Retinal pigment epithelial cell (primary cell): ENCODE measurements at regions not wholly inside any gene's neighbourhood (a gene's known extent, or its start where the extent isn't known, plus 50 kb on each side); places are given as distances from the start of the nearest gene placed in this dataset.

Experiments used
- DNase-seq: peaks from one replicate; pipeline ENCODE4 v3.0.0-alpha.2; 2010; ENCODE audit warnings: low read depth
- H3K4me3 ChIP-seq: 2 replicates; pipeline ENCODE4 v1.5.1; 2011; ENCODE audit warnings: mild to moderate bottlenecking, low read length, control low read depth, moderate library complexity
- CTCF ChIP-seq: conservative IDR thresholded peaks from 2 replicates; pipeline ENCODE4 v1.5.1; 2011; ENCODE audit warnings: low read depth, low read length, control low read depth, inconsistent platforms

DNA sequence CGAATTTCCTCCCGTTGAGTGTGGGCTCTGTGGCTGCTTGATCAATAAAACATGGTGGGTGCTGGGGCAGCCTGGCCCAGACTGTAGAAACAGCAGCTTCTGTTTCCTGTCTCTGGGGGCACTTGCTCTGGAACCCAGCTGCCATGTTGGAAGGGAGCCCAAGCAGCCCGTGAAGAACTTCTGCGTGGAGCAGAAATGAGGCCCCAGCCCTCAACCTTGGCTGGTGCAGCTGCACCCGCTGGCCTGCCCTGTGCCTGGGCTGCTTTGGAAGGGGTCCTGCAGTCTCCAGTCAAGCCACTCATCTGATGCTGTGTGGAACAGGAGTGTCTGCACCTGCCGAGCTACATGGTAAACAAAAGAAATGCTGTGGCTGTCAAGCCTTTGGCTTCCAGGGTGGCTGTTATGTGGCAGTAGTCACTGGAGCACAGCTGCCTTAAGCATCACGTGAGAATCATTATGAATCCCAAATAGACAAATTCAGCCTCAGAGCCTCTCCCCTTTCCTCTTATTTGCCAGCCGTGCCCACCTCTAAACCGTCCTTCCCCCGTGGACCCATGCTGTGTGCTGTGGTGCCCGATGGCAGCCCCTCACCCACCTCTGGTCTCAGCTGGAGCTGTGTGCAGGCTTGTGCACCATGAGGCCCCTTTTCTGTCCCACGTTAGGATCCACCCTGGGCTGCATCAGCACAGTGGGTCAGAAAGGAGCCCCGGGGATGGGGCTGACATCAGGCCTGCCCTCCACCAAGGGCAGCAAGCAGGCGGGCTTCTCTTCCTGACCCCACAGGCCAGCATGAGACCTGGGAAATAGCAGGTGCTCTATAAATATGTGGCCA lies 134.0 kb upstream of the HDAC4 start:
- no peak for TF ChIP-seq CTCF
- no peak overlapping the region for H3K4me3 ChIP-seq
- no peak for DNase-seq

- TF ChIP-seq CTCF, result no peak
- no peak for DNase-seq
Measured at GRCh38 chr2:239533569-239534316, 132.9 kb upstream of the HDAC4 start.

GRCh38 chr2:239532859-239533258 lies 132.0 kb upstream of the HDAC4 start:
- H3K4me3 ChIP-seq, result no peak overlapping the region
- no peak for TF ChIP-seq CTCF
- DNase-seq, result no peak

More at GRCh38 chr2:239533569-239534316, 132.9 kb upstream of the HDAC4 start:
- H3K4me3 ChIP-seq, result no peak overlapping the region

DNA sequence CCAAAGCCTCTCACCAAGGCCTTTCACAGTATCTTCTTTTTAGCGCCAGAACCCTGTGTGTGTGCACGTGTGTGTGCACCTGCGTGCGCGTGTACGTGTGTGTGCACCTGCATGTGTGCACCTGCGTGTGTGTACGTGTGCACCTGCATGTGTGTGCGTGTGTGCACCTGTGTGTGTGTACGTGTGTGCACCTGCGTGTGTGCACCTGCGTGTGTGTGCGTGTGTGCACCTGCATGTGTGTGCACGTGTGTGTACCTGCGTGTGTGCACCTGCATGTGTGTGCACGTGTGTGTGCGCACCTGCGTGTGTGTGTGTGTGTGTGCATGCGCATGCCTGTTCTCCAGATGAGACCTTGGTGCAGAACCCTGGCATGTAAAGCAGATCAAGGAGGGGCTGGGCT lies 131.4 kb upstream of the HDAC4 start:
- TF ChIP-seq CTCF, result no peak
- no peak overlapping the region for H3K4me3 ChIP-seq
- no peak for DNase-seq

DNA sequence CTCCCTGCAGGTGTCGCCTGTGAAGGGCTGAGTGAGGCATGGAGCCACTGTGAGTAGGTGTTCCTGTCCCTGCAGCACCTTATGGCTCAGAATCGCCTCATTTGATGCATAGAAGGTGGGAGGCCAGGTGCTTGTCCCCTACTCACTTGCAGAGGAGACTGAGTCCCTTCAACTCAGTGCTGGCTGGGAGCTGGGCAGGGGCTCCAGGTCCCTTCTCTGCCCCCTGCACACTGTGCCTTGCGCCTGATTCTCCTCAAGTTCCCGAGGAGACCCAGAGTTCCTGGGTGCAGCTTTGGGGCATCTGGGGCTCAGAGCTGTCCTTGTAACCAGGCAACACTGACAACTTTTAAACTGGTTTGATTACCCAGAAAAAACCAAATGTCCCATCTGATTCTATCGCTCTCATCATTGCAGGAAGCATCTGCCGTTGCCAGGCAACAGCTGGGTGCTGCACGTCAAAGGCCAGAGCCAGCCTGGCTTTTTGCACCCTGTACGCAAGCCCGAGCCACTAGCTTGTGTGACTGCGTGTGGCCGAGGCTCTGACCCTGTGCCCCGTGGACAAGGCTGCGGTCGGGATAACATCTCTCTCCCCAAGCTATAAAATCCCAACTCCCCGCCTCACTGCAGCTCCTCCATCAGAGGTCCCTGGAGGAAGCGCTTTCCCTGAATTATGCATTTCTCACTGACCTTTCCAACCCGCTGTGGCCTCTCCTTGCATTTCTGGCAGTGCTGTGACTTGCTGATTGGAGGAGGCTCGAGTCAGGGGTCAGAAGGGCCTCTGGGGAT lies 130.8 kb upstream of the HDAC4 start:
- H3K4me3 ChIP-seq, result no peak overlapping the region
- no peak for DNase-seq
- TF ChIP-seq CTCF, result no peak

DNA sequence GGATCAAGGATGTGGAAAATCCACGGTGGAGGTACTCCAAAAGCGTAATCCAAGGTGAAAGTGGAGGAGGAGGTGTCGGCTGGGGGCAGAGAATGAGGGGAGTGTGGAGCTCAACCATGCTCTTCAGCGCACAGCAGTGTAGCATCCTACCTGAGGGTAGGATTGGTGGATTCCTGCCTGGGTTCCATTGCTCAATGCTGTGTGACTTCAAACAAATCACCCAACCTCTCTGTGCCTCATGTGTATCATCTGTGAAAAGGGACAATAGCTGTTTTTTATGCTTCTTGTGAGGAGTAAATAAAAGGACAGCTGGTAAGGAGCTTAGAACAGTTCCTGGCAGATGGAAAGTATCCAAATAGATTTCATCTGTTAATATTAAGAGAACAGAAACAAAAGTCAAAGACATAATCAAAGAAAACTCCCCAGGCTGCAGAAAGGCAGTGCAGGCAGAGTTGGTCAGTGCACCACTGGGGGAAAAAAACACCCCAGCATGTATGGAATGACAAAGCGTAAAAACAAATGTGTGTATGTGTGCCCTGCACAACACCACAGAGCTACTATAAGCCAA lies 130.0 kb upstream of the HDAC4 start:
- no peak for DNase-seq
- no peak overlapping the region for H3K4me3 ChIP-seq
- TF ChIP-seq CTCF, result no peak
